A549 (cell line): ENCODE measurements at regions not wholly inside any gene's neighbourhood (a gene's known extent, or its start where the extent isn't known, plus 50 kb on each side); places are given as distances from the start of the nearest gene placed in this dataset.
"Not testable (repeated sequence)": the region's sequence is repeated elsewhere in the genome, so short reads cannot be mapped to it uniquely, and the experiment has no call there.

Source experiments
- ATAC-seq, 2 experiments: fragments of 200-7000 bp in 1 of 2; fragments of >200 bp in 1 of 2; cut with Nextera tagmentation in 1 of 2; cut with Tn5 transposase in 1 of 2; 3 replicates each; pipeline versions ENCODE4 v1.8.0 to v1.9.1; 2018 to 2020; ENCODE audit warnings: mild to moderate bottlenecking in 1 of 2, moderate library complexity in 1 of 2
- CTCF ChIA-PET: fragments of 300-600 bp; sonication (Branson Sonifier 250); formaldehyde crosslinking; extraction: SDS; loops from one replicate; lab custom pipeline; 2021; ENCODE audit warnings: antibody characterized with exemption, inconsistent platforms; lab: Yijun Ruan, JAX
- POLR2A ChIA-PET: fragments of 350-600 bp; formaldehyde crosslinking; extraction: SDS; loops from one replicate; lab custom pipeline; 2021; ENCODE audit warnings: antibody characterized with exemption, inconsistent platforms; lab: Yijun Ruan, JAX
- DNase-seq, 2 experiments: peaks; one replicate each; pipeline versions ENCODE4 v3.0.0 to v3.0.0-alpha.2; 2011 to 2016; ENCODE audit warnings: low read depth in 1 of 2, low spot score in 1 of 2
- FAIRE-seq: peaks from 2 replicates; lab custom pipeline; 2011; peaks lifted over from hg19 to GRCh38; lab: Jason Lieb, UNC
- H3K27ac ChIP-seq, 2 experiments: fragments of >200 bp; sonication (Bioruptor Twin); formaldehyde crosslinking; 3 replicates each; pipeline ENCODE4 v1.5.1; 2016 to 2017
- H3K4me1 ChIP-seq: fragments of >200 bp; sonication (Bioruptor Twin); formaldehyde crosslinking; 3 replicates; pipeline ENCODE4 v1.6.1; 2016
- H3K4me2 ChIP-seq: fragments of >200 bp; sonication (Bioruptor Twin); formaldehyde crosslinking; 3 replicates; pipeline ENCODE4 v1.6.1; 2016
- H3K4me3 ChIP-seq: fragments of >200 bp; sonication (Bioruptor Twin); formaldehyde crosslinking; 3 replicates; pipeline ENCODE4 v1.5.1; 2016
- H3K9me3 ChIP-seq: fragments of >200 bp; sonication (Bioruptor Twin); formaldehyde crosslinking; 3 replicates; pipeline ENCODE4 v1.6.1; 2016
- BHLHE40 ChIP-seq: IDR thresholded peaks from 2 replicates; pipeline ENCODE4 v1.6.1; 2012; ENCODE audit warnings: low read depth, low read length, inconsistent platforms
- CBX8 ChIP-seq: fragments of 200-600 bp; sonication (generic); IDR thresholded peaks from 2 replicates; pipeline ENCODE4 v1.6.1; 2016
- CTCF ChIP-seq: fragments of >200 bp; sonication (Bioruptor Twin); formaldehyde crosslinking; IDR thresholded peaks from 3 replicates; pipeline ENCODE4 v1.5.1; 2016
- E2F6 ChIP-seq: IDR thresholded peaks from 2 replicates; pipeline ENCODE4 v1.6.1; 2012; ENCODE audit warnings: low read depth, borderline replicate concordance
- EHMT2 ChIP-seq: fragments of 200-600 bp; sonication (generic); IDR thresholded peaks from 2 replicates; pipeline ENCODE4 v1.6.1; 2016; ENCODE audit warnings: antibody characterized with exemption, low read depth, mild to moderate bottlenecking, moderate library complexity
- ELK1 ChIP-seq: fragments of 150-350 bp; IDR thresholded peaks from 2 replicates; pipeline ENCODE4 v1.6.1; 2014; ENCODE audit warnings: low read depth, mild to moderate bottlenecking, low read length
- EP300 ChIP-seq, 2 experiments: fragments of >200 bp; sonication (Bioruptor Twin); formaldehyde crosslinking; IDR thresholded peaks; 2 replicates in 1 of 2; 3 replicates in 1 of 2; pipeline ENCODE4 v1.6.1; 2016 to 2017
- HDAC2 ChIP-seq: fragments of 200-600 bp; sonication (generic); IDR thresholded peaks from 2 replicates; pipeline ENCODE4 v1.6.1; 2016
- HES2 ChIP-seq: fragments of >200 bp; sonication (Bioruptor Twin); formaldehyde crosslinking; IDR thresholded peaks from 2 replicates; pipeline ENCODE4 v1.6.1; 2016
- HMGXB4 ChIP-seq: fragments of 250-450 bp; sonication (Bioruptor Pico); IDR thresholded peaks from 2 replicates; pipeline ENCODE4 v1.5.0; 2021; ENCODE audit warnings: mild to moderate bottlenecking, moderate library complexity, borderline replicate concordance
- HOXB13 ChIP-seq: fragments of 250-450 bp; sonication (Bioruptor Pico); IDR thresholded peaks from 2 replicates; pipeline ENCODE4 v1.5.0; 2020; ENCODE audit warnings: low read depth, mild to moderate bottlenecking, moderate library complexity
- JUNB ChIP-seq: fragments of >200 bp; sonication (Bioruptor Twin); formaldehyde crosslinking; IDR thresholded peaks from 2 replicates; pipeline ENCODE4 v1.6.1; 2016
- KDM1A ChIP-seq: fragments of 200-600 bp; sonication (generic); IDR thresholded peaks from 2 replicates; pipeline ENCODE4 v1.6.1; 2016; ENCODE audit warnings: low read depth, mild to moderate bottlenecking
- MAFK ChIP-seq: fragments of 450-650 bp; IDR thresholded peaks from 2 replicates; pipeline ENCODE4 v1.6.1; 2014; ENCODE audit not compliant: partially characterized antibody
- MYC ChIP-seq: IDR thresholded peaks from 2 replicates; pipeline ENCODE4 v1.6.1; 2012; ENCODE audit warnings: mild to moderate bottlenecking, inconsistent platforms, low read length, improper control_type of control experiment, borderline replicate concordance
- PHF8 ChIP-seq: fragments of 200-600 bp; sonication (generic); IDR thresholded peaks from 2 replicates; pipeline ENCODE4 v1.6.1; 2016; ENCODE audit warnings: low read depth, mild to moderate bottlenecking, antibody characterized with exemption, moderate library complexity, borderline replicate concordance
- POLR2A ChIP-seq: IDR thresholded peaks from 2 replicates; pipeline ENCODE4 v1.6.1; 2012; ENCODE audit warnings: mild to moderate bottlenecking, low read length
- POLR2AphosphoS2 ChIP-seq: conservative IDR thresholded peaks from 2 replicates; pipeline ENCODE4 v1.6.1; 2012; ENCODE audit warnings: low read length, improper control_type of control experiment, inconsistent platforms
- SREBF2 ChIP-seq: fragments of 450-650 bp; IDR thresholded peaks from 2 replicates; pipeline ENCODE4 v1.6.1; 2014; ENCODE audit warnings: mild to moderate bottlenecking, moderate library complexity
- TP53 ChIP-seq: fragments of 250-450 bp; sonication (Bioruptor Pico); IDR thresholded peaks from 2 replicates; pipeline ENCODE4 v1.5.0; 2021; ENCODE audit warnings: mild to moderate bottlenecking, moderate library complexity
- USF2 ChIP-seq: fragments of 450-650 bp; IDR thresholded peaks from 2 replicates; pipeline ENCODE4 v1.6.1; 2014; ENCODE audit warnings: antibody characterized with exemption
- ZC3H11A ChIP-seq: fragments of 450-650 bp; IDR thresholded peaks from 2 replicates; pipeline ENCODE4 v1.6.1; 2014; ENCODE audit warnings: antibody characterized with exemption, mild to moderate bottlenecking
- ZFP36 ChIP-seq: fragments of 450-650 bp; IDR thresholded peaks from 2 replicates; pipeline ENCODE4 v1.6.1; 2014; ENCODE audit warnings: borderline replicate concordance; ENCODE audit not compliant: partially characterized antibody
- ZSCAN20 ChIP-seq: fragments of 250-450 bp; sonication (Bioruptor Pico); IDR thresholded peaks from 2 replicates; pipeline ENCODE4 v1.8.0; 2022; ENCODE audit warnings: mild to moderate bottlenecking, moderate library complexity
- WGBS: methylation state at CpG from one replicate; pipeline ENCODE4 v1.1.6; 2017; ENCODE audit errors: missing lambda C conversion rate; 5-methylcytosine and 5-hydroxymethylcytosine counted together

- Histone ChIP-seq H3K4me1 (no peaks in the 10 kb centered on the region), H3K27ac (no peak overlapping the region), H3K9me3 (no peaks in the 10 kb centered on the region)
- POLR2A ChIA-PET = no interaction called here
- no peak for ATAC-seq
- TF ChIP-seq ELK1 (no peak), EHMT2 (no peak), HOXB13 (no peak), ZSCAN20 (no peak), ZFP36 (no peak), KDM1A (no peak), CTCF (no peak), JUNB (no peak), HES2 (no peak), SREBF2 (no peak), HMGXB4 (CRISPR knock-in tag) (no peak), ZC3H11A (no peak), EP300 (IDR thresholded peaks at IDR 0.05) (no peak), USF2 (no peak), MAFK (no peak), CBX8 (no peak), PHF8 (no peak), MYC (no peak), HDAC2 (no peak)
- TF ChIP-seq, all 56 proteins: peak for 0
- DNase-seq (no peak), FAIRE-seq (no peak)
- 80% methylated on average over 3 of the region's 3 CpGs for WGBS
- CTCF ChIA-PET = interaction anchor here (1.1 kb wide), 1 partner anchor 48 kb away, joined by 4 read pairs; no protein-coding TSS in a partner anchor
- Histone ChIP-seq H3K4me2 (no peak overlapping the region), H3K4me3 (no peak overlapping the region)
Observed at GRCh38 chr15:92753591-92753990, 98.0 kb upstream of the FAM174B start.

GRCh38 chr15:92763459-92763858 is 107.9 kb upstream of the FAM174B start:
- no peaks in the 10 kb centered on the region for H3K4me1 ChIP-seq

GRCh38 chr15:92768131-92768530 is 112.6 kb upstream of the FAM174B start:
- H3K4me2 ChIP-seq, DNase-seq, H3K4me3 ChIP-seq, CTCF ChIA-PET, FAIRE-seq, ATAC-seq, POLR2A ChIA-PET, H3K9me3 ChIP-seq, H3K27ac ChIP-seq, H3K4me1 ChIP-seq: not testable (repeated sequence)
- 92% methylated on average over 6 of the region's 35 CpGs for WGBS

More at GRCh38 chr15:92763459-92763858, 107.9 kb upstream of the FAM174B start:
- H3K4me2 ChIP-seq = no peak overlapping the region
- POLR2A ChIA-PET = no interaction called here
- H3K9me3 ChIP-seq = no peaks in the 10 kb centered on the region
- no peak for DNase-seq
- H3K4me3 ChIP-seq = no peak overlapping the region
- TF ChIP-seq TP53 (CRISPR knock-in tag) (no peak), ZSCAN20 (no peak), POLR2AphosphoS2 (no peak), POLR2A (no peak), E2F6 (no peak), SREBF2 (no peak), BHLHE40 (no peak)
- TF ChIP-seq, all 56 proteins: peak for 0
- WGBS = 59% methylated on average over 5 of the region's 5 CpGs
- ATAC-seq (no peak), FAIRE-seq (no peak)
- CTCF ChIA-PET = interaction anchor here (0.7 to 1.6 kb wide), 3 partner anchors 8 to 49 kb away, joined by 3 to 4 read pairs (median 3); no protein-coding TSS in a partner anchor
- H3K27ac ChIP-seq = no peak overlapping the region
